Testis (tissue), 2 donors: ENCODE measurements at regions not wholly inside any gene's neighbourhood (a gene's known extent, or its start where the extent isn't known, plus 50 kb on each side); places are given as distances from the start of the nearest gene placed in this dataset.

ENCODE experiments used
- DNase-seq: peaks from one replicate; pipeline ENCODE4 v3.0.0-alpha.2; 2019
- H3K27ac ChIP-seq, 2 donors: fragments of 200-600 bp; sonication (generic); one replicate each; pipeline ENCODE4 v1.5.1; 2019
- H3K27me3 ChIP-seq: fragments of 200-600 bp; sonication (generic); one replicate; pipeline ENCODE4 v1.5.1; 2019
- H3K36me3 ChIP-seq: fragments of 200-600 bp; sonication (generic); one replicate; pipeline ENCODE4 v1.5.1; 2017; ENCODE audit warnings: low read depth; ENCODE audit errors: missing control alignments
- H3K4me1 ChIP-seq: fragments of 200-600 bp; sonication (generic); one replicate; pipeline ENCODE4 v1.5.1; 2019
- H3K4me3 ChIP-seq, 2 donors: fragments of 200-600 bp; sonication (generic); one replicate each; pipeline ENCODE4 v1.5.1; 2017 to 2019
- H3K9me3 ChIP-seq: fragments of 200-600 bp; sonication (generic); one replicate; pipeline ENCODE4 v1.5.1; 2017
- CTCF ChIP-seq, 3 experiments: fragments of 450-650 bp in 2 of 3; fragments of 200-600 bp in 1 of 3; sonication (generic) in 1 of 3; IDR thresholded peaks; one replicate each; pipeline ENCODE4 v1.5.1; 2016 to 2019; ENCODE audit warnings: antibody characterized with exemption in 3 of 3, mild to moderate bottlenecking in 2 of 3, moderate library complexity in 1 of 3
- POLR2A ChIP-seq: fragments of 450-650 bp; IDR thresholded peaks from one replicate; pipeline ENCODE4 v1.6.1; 2017; ENCODE audit warnings: antibody characterized with exemption, mild to moderate bottlenecking, moderate library complexity
- WGBS, 2 donors: methylation state at CpG; one replicate each; pipeline ENCODE4 v1.1.5; 2018; 5-methylcytosine and 5-hydroxymethylcytosine counted together
- intact Hi-C: fragments of 100-400 bp; cut with DNase I; formaldehyde crosslinking; loops from one replicate; pipeline ENCODE4 v1.15.1; 2023; ENCODE audit warnings: low total_unique reads

GRCh38 chrX:128216364-128216763 is 164.2 kb upstream of the ACTRT1 start:
- H3K27ac ChIP-seq: no peak overlapping the region
- H3K36me3 ChIP-seq: no peaks in the 10 kb centered on the region
- H3K27me3 ChIP-seq: no peaks in the 10 kb centered on the region
- H3K4me1 ChIP-seq: no peaks in the 10 kb centered on the region
- no peaks in the 10 kb centered on the region for H3K9me3 ChIP-seq
- WGBS, 2 donors: 90 to 91% methylated on average over 3 of the region's 3 CpGs
- H3K4me3 ChIP-seq: no peak overlapping the region
- intact Hi-C loops: no loop called here
- no peak for DNase-seq
- TF ChIP-seq POLR2A (no peak), CTCF (IDR thresholded peaks at IDR 0.05) (no peak)

GRCh38 chrX:128165884-128166408 is 113.7 kb upstream of the ACTRT1 start:
- WGBS, 2 donors: 78% methylated on average over 2 of the region's 2 CpGs; no CpG with 5 or more reads in 1 of the 2 donors
- no peak overlapping the region for H3K27ac ChIP-seq
- H3K9me3 ChIP-seq: no peaks in the 10 kb centered on the region
- no peak overlapping the region for H3K4me3 ChIP-seq
- H3K36me3 ChIP-seq: no peaks in the 10 kb centered on the region
- no peak for TF ChIP-seq CTCF (IDR thresholded peaks at IDR 0.05)
- TF ChIP-seq POLR2A: no peak
- DNase-seq: no peak
- intact Hi-C loops: no loop called here
- H3K27me3 ChIP-seq: no peaks in the 10 kb centered on the region
- H3K4me1 ChIP-seq: no peaks in the 10 kb centered on the region

GRCh38 chrX:128156204-128156603 is 104.0 kb upstream of the ACTRT1 start:
- no peaks in the 10 kb centered on the region for H3K4me1 ChIP-seq
- DNase-seq: no peak
- intact Hi-C loops: no loop called here
- no peaks in the 10 kb centered on the region for H3K27me3 ChIP-seq
- H3K27ac ChIP-seq: no peak overlapping the region
- H3K36me3 ChIP-seq: no peaks in the 10 kb centered on the region
- no peak overlapping the region for H3K4me3 ChIP-seq
- no peaks in the 10 kb centered on the region for H3K9me3 ChIP-seq
- TF ChIP-seq CTCF (IDR thresholded peaks at IDR 0.05) (no peak), POLR2A (no peak)
- 70 to 78% methylated on average over 2 to 3 of the region's 4 CpGs for WGBS, 2 donors

GRCh38 chrX:128142745-128143144 is 90.5 kb upstream of the ACTRT1 start:
- intact Hi-C loops: no loop called here
- WGBS, 2 donors: 79 to 85% methylated on average over 3 of the region's 3 CpGs

More at GRCh38 chrX:128142745-128143144, 90.5 kb upstream of the ACTRT1 start:
- TF ChIP-seq POLR2A (no peak), CTCF (IDR thresholded peaks at IDR 0.05) (no peak)
- Histone ChIP-seq H3K4me1 (no peaks in the 10 kb centered on the region), H3K4me3 (no peak overlapping the region), H3K36me3 (no peaks in the 10 kb centered on the region), H3K27ac (no peak overlapping the region), H3K27me3 (no peaks in the 10 kb centered on the region), H3K9me3 (no peaks in the 10 kb centered on the region)
- no peak for DNase-seq
